Activated CD8-positive, alpha-beta memory T cell treated with anti-CD3 and anti-CD28 coated beads for 36 hours (primary cell): ENCODE measurements at regions not wholly inside any gene's neighbourhood (a gene's known extent, or its start where the extent isn't known, plus 50 kb on each side); places are given as distances from the start of the nearest gene placed in this dataset.

Experiments used
- CTCF ChIA-PET: fragments of 350-600 bp; sonication (Branson Sonifier 250); formaldehyde crosslinking; loops from one replicate; lab custom pipeline; 2021; ENCODE audit warnings: antibody characterized with exemption; lab: Charles Lee
- POLR2A ChIA-PET: fragments of 350-600 bp; sonication (Branson Sonifier 250); formaldehyde crosslinking; loops from one replicate; lab custom pipeline; 2021; ENCODE audit warnings: antibody characterized with exemption; lab: Charles Lee

GRCh38 chr2:66872081-66872985, 437.4 kb downstream of the MEIS1 start:
- ChIA-PET POLR2A (no interaction called here), CTCF (no interaction called here)

DNA sequence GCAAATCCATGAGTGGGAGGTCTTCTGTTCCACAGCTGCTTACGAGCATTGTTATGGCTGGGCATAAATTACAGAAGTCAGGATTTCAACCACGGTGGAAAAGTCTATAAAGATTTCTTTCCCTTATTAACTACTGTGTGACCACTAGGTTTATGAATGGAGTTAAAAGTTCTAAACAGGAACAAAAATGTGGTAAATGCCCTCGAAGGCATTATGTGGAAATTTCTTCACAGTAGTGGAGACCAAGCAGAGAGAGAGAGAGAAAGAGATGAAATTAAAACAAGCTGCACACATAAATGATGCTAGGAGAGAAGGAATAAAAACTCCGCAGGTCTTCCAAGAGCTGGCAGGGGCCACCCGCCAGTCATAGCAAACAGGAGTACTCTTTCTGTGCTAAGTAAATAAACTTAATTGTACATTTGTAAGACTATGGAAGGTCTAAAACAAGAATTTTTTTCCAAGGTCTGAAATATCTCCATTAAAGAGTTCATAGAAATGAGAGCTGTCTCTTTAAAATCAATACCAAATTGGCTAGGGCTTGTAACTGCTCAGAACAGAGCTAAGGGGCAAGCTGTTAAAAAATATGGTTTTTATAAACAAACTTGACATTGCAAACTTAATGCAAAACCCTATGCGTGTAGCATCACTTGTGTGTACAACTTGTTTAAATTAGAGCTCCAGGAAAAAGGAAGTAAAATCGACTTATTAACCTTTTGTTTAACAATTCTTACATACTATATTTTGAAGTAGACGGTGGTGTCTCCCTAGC, 438.2 kb downstream of the MEIS1 start:
- ChIA-PET CTCF (no interaction called here), POLR2A (no interaction called here)

DNA sequence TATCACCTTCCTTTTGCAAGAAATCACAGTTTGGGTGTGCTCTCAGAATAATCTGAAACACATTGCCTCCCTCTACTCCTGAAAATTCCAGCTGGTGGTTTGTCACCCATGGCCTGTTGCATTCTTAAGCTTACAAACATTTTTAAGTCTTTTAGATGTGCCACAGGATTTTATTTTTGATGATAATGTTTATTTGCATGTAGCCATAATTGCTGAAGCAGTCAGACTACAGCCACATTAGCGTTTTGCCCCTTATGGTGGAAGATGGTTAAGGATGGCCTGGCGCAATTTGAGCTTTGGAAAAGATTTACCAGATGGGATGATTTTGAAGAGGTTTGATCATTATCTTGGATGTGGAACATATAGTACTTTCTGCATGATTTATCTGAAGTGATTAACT, 439.5 kb downstream of the MEIS1 start:
- ChIA-PET POLR2A (no interaction called here), CTCF (no interaction called here)

GRCh38 chr2:66875941-66876462, 441.1 kb downstream of the MEIS1 start:
- CTCF ChIA-PET, result no interaction called here
- POLR2A ChIA-PET, result no interaction called here

- CTCF ChIA-PET, result no interaction called here
- POLR2A ChIA-PET, result no interaction called here
Measured at GRCh38 chr2:66885775-66886383, 451.0 kb downstream of the MEIS1 start.

- POLR2A ChIA-PET, result no interaction called here
Measured at GRCh38 chr2:66888246-66888645, 453.3 kb downstream of the MEIS1 start.

DNA sequence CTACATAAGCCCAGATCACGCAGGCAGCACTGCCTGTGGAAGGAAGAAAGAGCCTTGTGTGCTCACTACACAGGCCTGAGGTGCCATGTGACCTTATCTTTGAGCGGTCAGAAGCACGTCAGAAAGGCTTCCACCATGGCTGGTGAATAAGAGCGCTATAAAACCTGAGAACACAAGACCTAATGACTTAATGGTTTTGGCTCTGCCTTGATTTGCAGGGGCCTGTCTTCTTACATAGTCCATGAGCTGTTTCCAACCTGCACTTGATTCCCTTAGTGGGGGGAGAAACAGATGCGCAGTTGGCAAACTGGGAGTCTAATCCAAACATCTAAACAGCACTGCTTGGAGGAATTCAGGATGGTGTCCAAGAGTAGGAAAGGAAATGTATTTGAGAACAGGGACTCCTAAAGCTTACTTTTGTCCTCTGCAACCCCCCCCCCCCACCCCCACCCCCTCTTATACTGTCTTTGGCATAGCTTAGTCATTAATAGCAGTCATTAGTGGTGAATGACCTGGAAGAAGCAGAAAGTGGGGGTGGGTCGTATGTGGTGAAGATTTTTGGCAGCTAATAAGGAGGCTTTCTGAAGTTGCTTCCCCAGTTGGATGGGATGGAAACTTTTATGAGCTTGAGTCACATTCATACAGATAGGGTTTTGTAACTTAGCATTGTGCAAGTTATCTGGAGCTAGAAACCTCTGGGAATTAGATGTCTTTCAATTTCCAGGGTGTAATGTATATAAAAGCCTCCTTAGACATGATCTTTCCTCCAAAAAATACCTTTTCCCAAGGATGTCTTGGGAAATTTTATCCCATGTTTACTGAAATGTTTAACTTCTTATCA, 454.1 kb downstream of the MEIS1 start:
- POLR2A ChIA-PET, result no interaction called here
- CTCF ChIA-PET, result no interaction called here

More at GRCh38 chr2:66888246-66888645, 453.3 kb downstream of the MEIS1 start:
- CTCF ChIA-PET, result no interaction called here

GRCh38 chr2:66889632-66889882, 454.6 kb downstream of the MEIS1 start:
- ChIA-PET POLR2A (no interaction called here), CTCF (no interaction called here)

DNA sequence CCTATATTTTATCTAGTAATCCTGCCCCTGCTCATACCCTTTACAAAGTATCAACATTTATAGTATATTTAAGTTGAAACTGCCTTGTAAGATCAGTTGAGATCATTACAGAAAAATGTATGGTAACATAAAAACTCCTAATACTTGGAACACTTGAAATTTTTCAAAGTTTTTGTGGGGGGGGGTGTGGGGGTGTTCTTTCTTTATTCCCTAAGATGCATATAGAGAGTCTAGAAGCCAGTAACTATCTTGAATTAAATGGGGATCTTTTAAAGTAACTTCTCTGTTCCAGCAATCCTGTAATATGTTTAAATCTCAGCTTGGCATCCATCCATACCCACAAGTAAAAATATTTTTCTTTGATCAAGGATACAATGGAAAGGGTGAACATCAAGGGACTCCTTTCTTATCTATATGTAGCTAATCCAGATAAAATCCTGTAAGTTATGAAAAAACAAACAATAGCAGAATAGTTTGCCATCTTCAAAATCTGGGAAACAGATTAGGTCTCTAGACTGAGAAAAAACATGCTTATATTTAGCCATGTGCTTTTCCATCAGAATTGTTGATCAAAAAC, 455.3 kb downstream of the MEIS1 start:
- ChIA-PET POLR2A (no interaction called here), CTCF (no interaction called here)

GRCh38 chr2:66895206-66895605, 460.3 kb downstream of the MEIS1 start:
- CTCF ChIA-PET, result no interaction called here
- POLR2A ChIA-PET, result no interaction called here

- ChIA-PET CTCF (no interaction called here), POLR2A (no interaction called here)
Measured at GRCh38 chr2:66896131-66896530, 461.2 kb downstream of the MEIS1 start.

DNA sequence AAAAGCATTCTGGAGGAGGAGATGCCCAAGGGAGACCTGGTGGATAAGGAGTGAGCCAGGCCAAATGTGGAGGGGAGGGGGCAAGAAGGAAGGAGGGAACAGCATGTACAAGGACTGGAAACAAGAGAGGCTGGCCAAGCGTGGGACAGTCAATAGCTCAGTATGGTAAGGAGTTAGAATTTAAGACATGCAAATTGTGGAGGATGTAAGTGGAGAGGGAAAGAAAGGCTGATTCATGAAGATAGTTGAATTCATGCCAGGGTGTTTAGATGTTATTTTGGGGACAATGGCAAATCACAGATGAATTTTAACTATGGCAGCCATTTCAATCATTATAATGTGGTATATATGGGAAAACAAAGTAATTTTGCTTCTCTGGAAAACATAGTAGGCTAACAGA, 462.3 kb downstream of the MEIS1 start:
- ChIA-PET POLR2A (no interaction called here), CTCF (no interaction called here)

DNA sequence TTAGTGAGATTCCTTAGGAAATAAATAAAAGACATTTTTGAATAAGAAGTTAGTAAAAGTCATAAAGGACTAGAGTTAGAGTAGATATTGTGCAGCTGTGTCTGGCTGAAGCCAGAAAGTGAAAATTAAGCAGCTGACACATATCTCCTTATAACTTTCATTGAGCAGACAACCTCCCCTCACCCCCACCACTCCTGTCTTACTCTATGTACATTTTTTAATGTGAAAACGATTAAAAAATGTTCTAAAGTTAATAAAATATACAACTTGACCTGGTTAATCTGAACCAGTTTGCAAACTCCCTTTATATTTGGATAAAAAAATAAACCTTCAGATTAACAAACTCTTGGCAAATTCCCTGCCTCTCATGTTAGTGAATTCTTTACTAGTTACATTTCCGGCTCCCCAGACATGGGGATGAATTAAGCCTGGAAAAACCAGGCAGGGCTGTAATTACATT, 462.8 kb downstream of the MEIS1 start:
- POLR2A ChIA-PET, result no interaction called here

DNA sequence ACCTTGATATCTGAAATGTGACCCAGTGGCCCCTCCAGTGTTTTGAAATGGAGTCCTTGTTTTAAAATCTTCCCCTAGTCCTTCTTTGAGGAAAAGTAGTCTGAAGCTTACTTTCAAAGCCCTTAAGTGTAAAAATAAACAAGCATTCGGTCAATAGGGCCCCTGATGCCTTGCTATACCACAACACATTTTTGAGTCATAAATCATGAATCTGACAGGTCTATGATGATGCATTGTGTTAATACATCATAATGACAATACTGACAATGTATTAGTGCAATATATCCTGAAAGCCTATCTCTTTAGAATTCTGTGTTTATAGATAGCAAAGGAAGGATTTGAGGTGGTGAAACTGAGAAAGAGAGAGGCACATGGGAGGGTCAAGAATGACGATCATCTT, 464.2 kb downstream of the MEIS1 start:
- ChIA-PET CTCF (no interaction called here), POLR2A (no interaction called here)

More for the DNA sequence above, 462.8 kb downstream of the MEIS1 start:
- CTCF ChIA-PET, result no interaction called here

- CTCF ChIA-PET, result no interaction called here
- POLR2A ChIA-PET, result no interaction called here
Measured at GRCh38 chr2:66899648-66900047, 464.7 kb downstream of the MEIS1 start.

- CTCF ChIA-PET, result no interaction called here
- POLR2A ChIA-PET, result no interaction called here
Measured at GRCh38 chr2:66901344-66901743, 466.4 kb downstream of the MEIS1 start.

GRCh38 chr2:66903183-66903582, 468.3 kb downstream of the MEIS1 start:
- CTCF ChIA-PET, result no interaction called here
- POLR2A ChIA-PET, result no interaction called here

- CTCF ChIA-PET, result no interaction called here
- POLR2A ChIA-PET, result no interaction called here
Measured at GRCh38 chr2:66903745-66904465, 469.0 kb downstream of the MEIS1 start.

- ChIA-PET POLR2A (no interaction called here), CTCF (no interaction called here)
Measured at GRCh38 chr2:66915237-66915636, 480.3 kb downstream of the MEIS1 start.
